ENCODE measurements at regions not wholly inside any gene's neighbourhood (a gene's known extent, or its start where the extent isn't known, plus 50 kb on each side); places are given as distances from the start of the nearest gene placed in this dataset.

DNA sequence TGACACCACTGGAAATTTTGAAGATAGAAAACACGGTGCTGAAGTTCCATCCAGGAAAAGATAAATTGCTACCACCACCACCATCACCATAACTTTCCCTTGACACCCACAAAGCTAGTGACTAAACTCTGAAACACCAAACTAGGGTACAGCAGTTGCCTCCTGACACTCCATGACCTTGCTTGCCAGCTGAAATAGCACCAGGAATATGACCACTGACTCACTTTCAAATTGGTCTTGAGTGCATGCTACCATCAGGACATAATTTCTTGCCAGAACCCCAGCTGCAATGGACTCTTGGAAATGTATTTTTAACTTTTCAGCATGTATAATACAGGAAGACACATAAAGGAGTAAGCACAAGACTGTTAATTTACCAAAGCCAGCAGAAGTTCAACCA, 283.3 kb downstream of the CENPC start:
- TF ChIP-seq, protein P1, sequence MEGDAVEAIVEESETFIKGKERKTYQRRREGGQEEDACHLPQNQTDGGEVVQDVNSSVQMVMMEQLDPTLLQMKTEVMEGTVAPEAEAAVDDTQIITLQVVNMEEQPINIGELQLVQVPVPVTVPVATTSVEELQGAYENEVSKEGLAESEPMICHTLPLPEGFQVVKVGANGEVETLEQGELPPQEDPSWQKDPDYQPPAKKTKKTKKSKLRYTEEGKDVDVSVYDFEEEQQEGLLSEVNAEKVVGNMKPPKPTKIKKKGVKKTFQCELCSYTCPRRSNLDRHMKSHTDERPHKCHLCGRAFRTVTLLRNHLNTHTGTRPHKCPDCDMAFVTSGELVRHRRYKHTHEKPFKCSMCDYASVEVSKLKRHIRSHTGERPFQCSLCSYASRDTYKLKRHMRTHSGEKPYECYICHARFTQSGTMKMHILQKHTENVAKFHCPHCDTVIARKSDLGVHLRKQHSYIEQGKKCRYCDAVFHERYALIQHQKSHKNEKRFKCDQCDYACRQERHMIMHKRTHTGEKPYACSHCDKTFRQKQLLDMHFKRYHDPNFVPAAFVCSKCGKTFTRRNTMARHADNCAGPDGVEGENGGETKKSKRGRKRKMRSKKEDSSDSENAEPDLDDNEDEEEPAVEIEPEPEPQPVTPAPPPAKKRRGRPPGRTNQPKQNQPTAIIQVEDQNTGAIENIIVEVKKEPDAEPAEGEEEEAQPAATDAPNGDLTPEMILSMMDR (IDR thresholded peaks at IDR 0.05) = no peak
- no peak overlapping the region for H3K4me3 ChIP-seq (ENCODE audit: low read depth in 1 of 2, low read length in 1 of 2)
- no peak overlapping the region for H3K27ac ChIP-seq
- H3K36me3 ChIP-seq = no peaks in the 10 kb centered on the region
- H3K27me3 ChIP-seq = no peaks in the 10 kb centered on the region
- no peaks in the 10 kb centered on the region for H3K4me1 ChIP-seq (ENCODE audit: control insufficient read depth in 1 of 2, insufficient read depth in 1 of 2, low read depth in 1 of 2, low read length in 1 of 2)
- no peaks in the 10 kb centered on the region for H3K9me3 ChIP-seq

DNA sequence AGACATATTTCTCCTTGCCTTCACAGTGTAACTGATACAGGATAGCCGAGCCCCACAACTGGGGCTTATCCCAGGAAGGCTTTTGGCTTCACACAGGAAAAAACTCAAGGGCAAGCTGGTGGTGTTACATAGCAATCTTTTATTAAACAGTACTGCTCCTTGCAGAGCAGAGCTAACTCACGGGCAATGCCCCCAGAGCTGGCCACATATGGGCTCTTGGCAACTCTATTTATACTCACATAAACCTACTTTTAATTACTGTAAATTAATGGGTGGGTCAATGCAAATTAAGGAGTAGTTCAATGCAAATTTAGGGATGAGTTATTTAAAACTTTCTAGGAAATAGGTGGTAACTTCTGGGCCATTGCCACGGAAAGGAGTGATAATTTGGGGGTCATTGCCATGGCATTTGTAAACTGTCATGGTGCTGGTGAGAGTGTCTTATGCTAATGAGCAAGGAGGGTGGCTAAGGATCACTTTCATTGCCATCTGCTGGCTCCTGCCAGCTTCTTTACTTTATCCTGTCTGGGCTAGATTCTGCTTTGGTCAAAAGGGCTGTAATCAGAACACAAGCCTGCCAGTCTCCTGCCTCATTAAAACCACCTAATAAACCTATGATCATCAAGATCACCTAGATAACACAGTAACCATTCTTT, 288.8 kb downstream of the CENPC start:
- H3K27me3 ChIP-seq = no peaks in the 10 kb centered on the region
- no peaks in the 10 kb centered on the region for H3K9me3 ChIP-seq
- no peak overlapping the region for H3K4me3 ChIP-seq (ENCODE audit: low read depth in 1 of 2, low read length in 1 of 2)
- no peaks in the 10 kb centered on the region for H3K36me3 ChIP-seq
- no peaks in the 10 kb centered on the region for H3K4me1 ChIP-seq (ENCODE audit: control insufficient read depth in 1 of 2, insufficient read depth in 1 of 2, low read depth in 1 of 2, low read length in 1 of 2)
- TF ChIP-seq, protein P1 (IDR thresholded peaks at IDR 0.05) = no peak
- H3K27ac ChIP-seq = no peak overlapping the region

DNA sequence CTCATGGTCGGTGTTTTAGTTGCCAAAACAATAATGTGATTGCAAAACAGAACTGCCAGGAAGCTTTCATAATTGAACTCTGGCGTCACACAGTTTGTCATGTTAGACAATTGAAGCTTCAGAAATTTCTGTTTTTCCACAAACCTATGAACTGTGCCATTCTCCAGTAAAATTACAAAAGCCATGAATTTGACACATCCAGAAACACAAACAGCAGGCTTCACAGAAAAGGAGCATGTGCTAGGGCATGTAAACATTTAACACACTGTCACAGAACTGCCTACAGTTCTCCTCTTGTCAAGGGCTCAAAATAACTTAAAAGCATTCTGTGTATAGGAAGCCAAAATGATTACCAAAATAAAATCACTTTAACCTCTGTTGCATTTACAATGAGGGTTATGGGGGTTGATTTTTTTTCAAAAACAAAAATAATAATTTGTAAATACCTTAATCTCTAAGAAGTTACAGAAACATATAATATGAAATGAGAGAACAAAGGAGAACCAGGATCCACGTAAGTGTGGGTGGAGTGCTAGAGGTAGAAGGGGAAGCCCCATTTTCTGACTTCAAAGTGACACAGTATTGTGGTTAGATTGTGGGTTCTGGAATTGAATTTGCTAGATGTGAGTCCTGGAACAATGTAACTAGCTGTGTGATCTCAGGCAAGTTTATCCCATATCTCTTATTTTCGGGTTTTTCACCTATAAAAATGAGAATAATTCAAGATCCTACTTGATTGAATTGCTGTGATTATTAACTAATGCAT, 295.0 kb downstream of the CENPC start:
- TF ChIP-seq, protein P1 (IDR thresholded peaks at IDR 0.05) = no peak
- Histone ChIP-seq H3K4me3 (ENCODE audit: low read depth in 1 of 2, low read length in 1 of 2) (peak overlapping the region in 1 of 2 experiments; percentile 3), H3K27me3 (no peaks in the 10 kb centered on the region), H3K4me1 (ENCODE audit: control insufficient read depth in 1 of 2, insufficient read depth in 1 of 2, low read depth in 1 of 2, low read length in 1 of 2) (peaks cover 14 to 21% of the 10 kb centered on the region in 2 experiments), H3K9me3 (no peaks in the 10 kb centered on the region), H3K27ac (peak overlapping the region; percentile 59), H3K36me3 (no peaks in the 10 kb centered on the region)

DNA sequence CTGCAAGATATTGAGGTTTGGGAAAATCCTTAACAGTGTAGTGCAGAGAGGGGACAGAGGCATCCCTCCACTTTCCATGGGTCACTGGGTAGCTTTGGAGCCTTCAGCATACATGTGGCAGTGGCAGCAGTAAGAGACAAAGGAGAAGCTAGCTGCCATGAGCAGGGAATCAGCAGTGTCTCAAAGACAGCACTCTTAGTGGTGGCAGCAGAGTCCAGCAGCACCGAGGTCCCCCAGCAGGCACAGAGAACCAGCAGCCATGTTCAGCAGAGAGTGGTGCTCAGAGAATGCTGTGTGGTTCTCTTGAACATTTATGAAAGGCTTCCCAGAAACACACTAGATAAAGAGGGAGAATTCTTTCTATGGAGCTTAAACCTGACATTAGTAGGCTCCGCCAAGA, 308.5 kb downstream of the CENPC start:
- Histone ChIP-seq H3K9me3 (no peaks in the 10 kb centered on the region), H3K4me1 (ENCODE audit: control insufficient read depth in 1 of 2, insufficient read depth in 1 of 2, low read depth in 1 of 2, low read length in 1 of 2) (no peaks in the 10 kb centered on the region), H3K36me3 (no peaks in the 10 kb centered on the region), H3K4me3 (ENCODE audit: low read depth in 1 of 2, low read length in 1 of 2) (no peak overlapping the region), H3K27me3 (no peaks in the 10 kb centered on the region), H3K27ac (no peak overlapping the region)
- TF ChIP-seq, protein P1 (IDR thresholded peaks at IDR 0.05) = no peak

DNA sequence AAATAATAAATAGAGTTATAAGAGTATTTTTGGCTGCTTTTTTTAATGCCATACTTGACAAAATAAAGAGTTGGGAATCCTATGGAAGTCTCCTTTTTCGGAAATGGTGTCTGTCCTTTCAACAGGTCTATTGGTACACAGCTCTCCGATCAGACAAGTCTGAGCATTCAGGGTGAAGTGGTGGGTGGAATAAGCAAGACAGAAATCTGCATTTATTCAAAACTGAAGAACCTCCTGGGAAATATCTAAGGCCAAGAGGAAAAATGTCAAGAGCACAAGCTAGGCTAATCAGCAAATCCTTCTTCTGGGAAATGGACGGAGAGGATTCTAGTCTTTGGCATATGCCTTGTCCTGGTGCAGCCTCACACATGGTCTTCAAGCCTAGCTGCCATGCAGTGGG, 309.0 kb downstream of the CENPC start:
- H3K36me3 ChIP-seq = no peaks in the 10 kb centered on the region
- no peak overlapping the region for H3K4me3 ChIP-seq (ENCODE audit: low read depth in 1 of 2, low read length in 1 of 2)
- H3K27me3 ChIP-seq = no peaks in the 10 kb centered on the region
- no peaks in the 10 kb centered on the region for H3K9me3 ChIP-seq
- H3K27ac ChIP-seq = no peak overlapping the region
- no peaks in the 10 kb centered on the region for H3K4me1 ChIP-seq (ENCODE audit: control insufficient read depth in 1 of 2, insufficient read depth in 1 of 2, low read depth in 1 of 2, low read length in 1 of 2)
- TF ChIP-seq, protein P1 (IDR thresholded peaks at IDR 0.05) = no peak
